CD4-positive, alpha-beta T cell (primary cell): ENCODE measurements at regions not wholly inside any gene's neighbourhood (a gene's known extent, or its start where the extent isn't known, plus 50 kb on each side); places are given as distances from the start of the nearest gene placed in this dataset.

Experiments
- ATAC-seq: fragments of 200-7000 bp; cut with Tn5 transposase; one replicate; pipeline ENCODE4 v1.10.0; 2022; ENCODE audit warnings: mild to moderate bottlenecking; ENCODE audit not compliant: poor library complexity
- CTCF ChIA-PET: fragments of 350-600 bp; sonication (Branson Sonifier 250); formaldehyde crosslinking; loops from one replicate; lab custom pipeline; 2021; ENCODE audit warnings: antibody characterized with exemption, inconsistent platforms; lab: Charles Lee
- POLR2A ChIA-PET: fragments of 350-600 bp; sonication (Branson Sonifier 250); formaldehyde crosslinking; loops from one replicate; lab custom pipeline; 2021; ENCODE audit warnings: antibody characterized with exemption, inconsistent platforms; lab: Charles Lee
- DNase-seq, 14 experiments: peaks; one replicate each; pipeline ENCODE4 v3.0.0-alpha.2; 2013 to 2020; ENCODE audit warnings: mixed read lengths in 2 of 14
- H3K27ac ChIP-seq, 2 donors: one replicate each; pipeline versions ENCODE4 v1.5.1 to v1.7.0; 2013; ENCODE audit warnings: low read length in 2 of 2, low read depth in 1 of 2, mild to moderate bottlenecking in 1 of 2
- H3K27me3 ChIP-seq, 2 experiments: 1 replicate in 1 of 2; 2 replicates in 1 of 2; pipeline versions ENCODE4 v1.6.1 to v1.7.0; 2013; ENCODE audit warnings: low read length in 2 of 2, control low read depth in 1 of 2, mild to moderate bottlenecking in 1 of 2, moderate library complexity in 1 of 2; ENCODE audit not compliant: insufficient read depth in 2 of 2, control insufficient read depth in 1 of 2
- H3K36me3 ChIP-seq: one replicate; pipeline ENCODE4 v1.6.1; 2013; ENCODE audit warnings: low read length, control low read depth; ENCODE audit not compliant: insufficient read depth
- H3K4me1 ChIP-seq: one replicate; pipeline ENCODE4 v1.6.1; 2013; ENCODE audit warnings: low read length, control low read depth; ENCODE audit not compliant: insufficient read depth
- H3K4me3 ChIP-seq: one replicate; pipeline ENCODE4 v1.5.1; 2013; ENCODE audit warnings: mild to moderate bottlenecking, low read length, moderate library complexity
- H3K9me3 ChIP-seq, 2 experiments: 1 replicate in 1 of 2; 2 replicates in 1 of 2; pipeline versions ENCODE4 v1.6.1 to v1.7.0; 2013; ENCODE audit warnings: low read length in 2 of 2, mild to moderate bottlenecking in 2 of 2, control low read depth in 1 of 2, moderate library complexity in 1 of 2; ENCODE audit not compliant: control insufficient read depth in 1 of 2, insufficient read depth in 1 of 2
- H3K27ac Mint-ChIP-seq: one replicate; pipeline ENCODE4 v1.8.0; 2020; ENCODE audit warnings: mixed read lengths
- H3K27me3 Mint-ChIP-seq: one replicate; pipeline ENCODE4 v1.8.0; 2021; ENCODE audit warnings: mixed read lengths
- H3K36me3 Mint-ChIP-seq: one replicate; pipeline ENCODE4 v1.8.0; 2021; ENCODE audit warnings: low read depth, mixed read lengths
- H3K4me1 Mint-ChIP-seq: one replicate; pipeline ENCODE4 v1.8.0; 2021; ENCODE audit warnings: low read depth, mixed read lengths
- H3K4me3 Mint-ChIP-seq: one replicate; pipeline ENCODE4 v1.8.0; 2020; ENCODE audit warnings: mild to moderate bottlenecking, mixed read lengths
- H3K9me3 Mint-ChIP-seq: one replicate; pipeline ENCODE4 v1.8.0; 2020; ENCODE audit warnings: mixed read lengths
- CTCF ChIP-seq: fragments of 200-600 bp; IDR thresholded peaks from one replicate; pipeline ENCODE4 v1.8.0; 2022; ENCODE audit warnings: antibody characterized with exemption, mild to moderate bottlenecking
- intact Hi-C, 2 experiments: fragments of 100-400 bp; cut with DNase I in 1 of 2; cut with micrococcal nuclease in 1 of 2; formaldehyde crosslinking; loops; one replicate each; pipeline versions ENCODE4 v1.15.1 to v1.9.0; 2023 to 2025; cut with DNase I, micrococcal nuclease

GRCh38 chr5:14069021-14069420 is 74.1 kb upstream of the TRIO start:
- no peak for ATAC-seq

GRCh38 chr5:14068136-14068535 is 75.0 kb upstream of the TRIO start:
- Mint-ChIP-seq H3K9me3 (peaks cover 3% of the 10 kb centered on the region), H3K4me1 (no peaks in the 10 kb centered on the region), H3K36me3 (no peaks in the 10 kb centered on the region), H3K27me3 (peaks cover 6% of the 10 kb centered on the region), H3K4me3 (no peak overlapping the region), H3K27ac (no peak overlapping the region)
- no peaks in the 10 kb centered on the region for H3K9me3 ChIP-seq
- no peaks in the 10 kb centered on the region for H3K27me3 ChIP-seq
- TF ChIP-seq CTCF, result no peak
- H3K4me1 ChIP-seq, result no peaks in the 10 kb centered on the region
- H3K27ac ChIP-seq, result no peak overlapping the region
- DNase-seq (no peak), ATAC-seq (no peak)
- intact Hi-C loops, result no loop called here
- ChIA-PET CTCF (no interaction called here), POLR2A (no interaction called here)
- no peaks in the 10 kb centered on the region for H3K36me3 ChIP-seq
- no peak overlapping the region for H3K4me3 ChIP-seq

More at GRCh38 chr5:14069021-14069420, 74.1 kb upstream of the TRIO start:
- H3K27ac Mint-ChIP-seq, result no peak overlapping the region
- H3K27me3 Mint-ChIP-seq, result peaks cover 6% of the 10 kb centered on the region
- H3K36me3 ChIP-seq, result no peaks in the 10 kb centered on the region
- H3K36me3 Mint-ChIP-seq, result no peaks in the 10 kb centered on the region
- H3K9me3 Mint-ChIP-seq, result peaks cover 3% of the 10 kb centered on the region
- DNase-seq, result no peak
- no peak overlapping the region for H3K4me3 Mint-ChIP-seq
- H3K27me3 ChIP-seq, result no peaks in the 10 kb centered on the region
- no peaks in the 10 kb centered on the region for H3K4me1 ChIP-seq
- no peaks in the 10 kb centered on the region for H3K9me3 ChIP-seq
- intact Hi-C loops, result no loop called here
- CTCF ChIA-PET, result no interaction called here
- H3K4me3 ChIP-seq, result no peak overlapping the region
- no peaks in the 10 kb centered on the region for H3K4me1 Mint-ChIP-seq
- H3K27ac ChIP-seq, result no peak overlapping the region
- TF ChIP-seq CTCF, result no peak
- POLR2A ChIA-PET, result no interaction called here

- DNase-seq, result no peak
- intact Hi-C loops, result no loop called here
- Mint-ChIP-seq H3K4me3 (no peak overlapping the region), H3K27ac (no peak overlapping the region), H3K27me3 (peaks cover 6% of the 10 kb centered on the region), H3K9me3 (no peaks in the 10 kb centered on the region), H3K36me3 (no peaks in the 10 kb centered on the region), H3K4me1 (no peaks in the 10 kb centered on the region)
- ChIA-PET CTCF (no interaction called here), POLR2A (no interaction called here)
- no peak for TF ChIP-seq CTCF
- Histone ChIP-seq H3K27ac (no peak overlapping the region), H3K4me3 (no peak overlapping the region), H3K27me3 (no peaks in the 10 kb centered on the region), H3K9me3 (no peaks in the 10 kb centered on the region), H3K4me1 (no peaks in the 10 kb centered on the region), H3K36me3 (no peaks in the 10 kb centered on the region)
- no peak for ATAC-seq
Measured at GRCh38 chr5:14066326-14066725, 76.8 kb upstream of the TRIO start.
